SK-N-SH treated with all-trans-retinoic acid at 6 μM for 48 hours (cell line): ENCODE measurements at regions not wholly inside any gene's neighbourhood (a gene's known extent, or its start where the extent isn't known, plus 50 kb on each side); places are given as distances from the start of the nearest gene placed in this dataset.

ENCODE experiments used
- BACH2 ChIP-seq: fragments of 250-450 bp; sonication (Bioruptor Pico); IDR thresholded peaks from 2 replicates; pipeline ENCODE4 v1.9.0; 2021; ENCODE audit warnings: mild to moderate bottlenecking, borderline replicate concordance
- GLIS3 ChIP-seq: fragments of 250-450 bp; sonication (Bioruptor Pico); IDR thresholded peaks from 2 replicates; pipeline ENCODE4 v1.5.0; 2020; ENCODE audit warnings: mild to moderate bottlenecking, moderate library complexity
- TF ChIP-seq, protein P1 (sequence below): fragments of 250-450 bp; sonication (Bioruptor Pico); IDR thresholded peaks from 2 replicates; pipeline ENCODE4 v1.8.0; 2021; ENCODE audit warnings: low read depth, mild to moderate bottlenecking, moderate library complexity, borderline replicate concordance

- TF ChIP-seq GLIS3 (CRISPR knock-in tag) (no peak), BACH2 (CRISPR knock-in tag) (no peak)
- TF ChIP-seq, protein P1, sequence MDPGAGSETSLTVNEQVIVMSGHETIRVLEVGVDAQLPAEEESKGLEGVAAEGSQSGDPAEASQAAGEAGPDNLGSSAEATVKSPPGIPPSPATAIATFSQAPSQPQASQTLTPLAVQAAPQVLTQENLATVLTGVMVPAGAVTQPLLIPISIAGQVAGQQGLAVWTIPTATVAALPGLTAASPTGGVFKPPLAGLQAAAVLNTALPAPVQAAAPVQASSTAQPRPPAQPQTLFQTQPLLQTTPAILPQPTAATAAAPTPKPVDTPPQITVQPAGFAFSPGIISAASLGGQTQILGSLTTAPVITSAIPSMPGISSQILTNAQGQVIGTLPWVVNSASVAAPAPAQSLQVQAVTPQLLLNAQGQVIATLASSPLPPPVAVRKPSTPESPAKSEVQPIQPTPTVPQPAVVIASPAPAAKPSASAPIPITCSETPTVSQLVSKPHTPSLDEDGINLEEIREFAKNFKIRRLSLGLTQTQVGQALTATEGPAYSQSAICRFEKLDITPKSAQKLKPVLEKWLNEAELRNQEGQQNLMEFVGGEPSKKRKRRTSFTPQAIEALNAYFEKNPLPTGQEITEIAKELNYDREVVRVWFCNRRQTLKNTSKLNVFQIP (CRISPR knock-in tag), result no peak
Observed at GRCh38 chr17:14545156-14545906, 244.4 kb downstream of the HS3ST3B1 start.
